ENCODE measurements at regions not wholly inside any gene's neighbourhood (a gene's known extent, or its start where the extent isn't known, plus 50 kb on each side); places are given as distances from the start of the nearest gene placed in this dataset.

GRCh38 chr5:122705851-122706250, 69.0 kb upstream of the SNX2 start:
- TF ChIP-seq, protein P1, sequence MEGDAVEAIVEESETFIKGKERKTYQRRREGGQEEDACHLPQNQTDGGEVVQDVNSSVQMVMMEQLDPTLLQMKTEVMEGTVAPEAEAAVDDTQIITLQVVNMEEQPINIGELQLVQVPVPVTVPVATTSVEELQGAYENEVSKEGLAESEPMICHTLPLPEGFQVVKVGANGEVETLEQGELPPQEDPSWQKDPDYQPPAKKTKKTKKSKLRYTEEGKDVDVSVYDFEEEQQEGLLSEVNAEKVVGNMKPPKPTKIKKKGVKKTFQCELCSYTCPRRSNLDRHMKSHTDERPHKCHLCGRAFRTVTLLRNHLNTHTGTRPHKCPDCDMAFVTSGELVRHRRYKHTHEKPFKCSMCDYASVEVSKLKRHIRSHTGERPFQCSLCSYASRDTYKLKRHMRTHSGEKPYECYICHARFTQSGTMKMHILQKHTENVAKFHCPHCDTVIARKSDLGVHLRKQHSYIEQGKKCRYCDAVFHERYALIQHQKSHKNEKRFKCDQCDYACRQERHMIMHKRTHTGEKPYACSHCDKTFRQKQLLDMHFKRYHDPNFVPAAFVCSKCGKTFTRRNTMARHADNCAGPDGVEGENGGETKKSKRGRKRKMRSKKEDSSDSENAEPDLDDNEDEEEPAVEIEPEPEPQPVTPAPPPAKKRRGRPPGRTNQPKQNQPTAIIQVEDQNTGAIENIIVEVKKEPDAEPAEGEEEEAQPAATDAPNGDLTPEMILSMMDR (IDR thresholded peaks at IDR 0.05; ENCODE audit: low read depth, low read length, missing control alignments), result no peak
- no peak for DNase-seq (ENCODE audit: extremely low read depth, low read depth)

GRCh38 chr5:122707796-122708195, 67.1 kb upstream of the SNX2 start:
- TF ChIP-seq, protein P1 (IDR thresholded peaks at IDR 0.05; ENCODE audit: low read depth, low read length, missing control alignments), result no peak
- no peak overlapping the region for H3K4me3 ChIP-seq (replicated peaks; ENCODE audit: low read depth, low read length)

More at GRCh38 chr5:122705851-122706250, 69.0 kb upstream of the SNX2 start:
- no peak overlapping the region for H3K4me3 ChIP-seq (replicated peaks; ENCODE audit: low read depth, low read length)

DNA sequence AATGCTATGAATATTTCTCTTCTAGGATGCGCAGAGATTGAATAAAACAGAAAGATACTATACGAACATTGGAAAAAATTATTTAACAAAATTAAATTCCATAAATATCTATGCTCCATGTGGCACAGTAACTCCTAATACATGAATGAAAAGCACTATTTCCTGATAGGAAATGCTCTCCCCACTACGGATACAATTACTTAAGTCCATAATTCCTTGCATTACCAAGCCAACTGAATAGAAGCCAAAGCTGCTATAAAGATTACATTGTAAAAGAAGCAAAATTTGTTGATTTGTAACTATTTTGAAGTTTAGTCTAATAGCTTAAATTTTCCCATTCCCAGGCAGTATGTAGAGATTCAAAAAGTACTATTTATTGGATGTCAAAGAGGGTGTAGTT, 61.8 kb upstream of the SNX2 start:
- no peak overlapping the region for H3K4me3 ChIP-seq (replicated peaks; ENCODE audit: low read depth, low read length)
- no peak for DNase-seq (ENCODE audit: extremely low read depth, low read depth)
- TF ChIP-seq, protein P1 (IDR thresholded peaks at IDR 0.05; ENCODE audit: low read depth, low read length, missing control alignments), result no peak

More at GRCh38 chr5:122707796-122708195, 67.1 kb upstream of the SNX2 start:
- no peak for DNase-seq (ENCODE audit: extremely low read depth, low read depth)

DNA sequence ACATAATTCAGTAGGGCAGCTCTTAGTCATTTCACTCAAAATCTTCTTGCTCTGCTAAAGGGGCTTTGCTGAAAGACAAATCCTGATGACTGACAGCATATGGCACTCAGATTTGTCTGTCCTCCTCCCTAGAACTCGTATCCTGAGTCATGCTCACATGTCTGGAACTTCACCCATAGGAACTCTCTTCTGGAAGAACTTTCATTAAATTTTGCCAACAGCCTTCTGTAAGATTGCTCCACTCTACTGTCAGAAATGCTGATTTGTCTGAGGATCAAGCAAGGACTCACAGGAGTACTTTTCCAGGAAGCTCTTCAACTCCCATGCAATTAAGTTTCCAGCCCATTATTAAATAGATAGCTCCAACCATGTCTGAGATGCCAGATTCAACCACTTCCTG, 59.8 kb upstream of the SNX2 start:
- TF ChIP-seq, protein P1 (IDR thresholded peaks at IDR 0.05; ENCODE audit: low read depth, low read length, missing control alignments), result no peak
- DNase-seq (ENCODE audit: extremely low read depth, low read depth), result no peak
- H3K4me3 ChIP-seq (replicated peaks; ENCODE audit: low read depth, low read length), result no peak overlapping the region

GRCh38 chr5:122718611-122719010, 56.3 kb upstream of the SNX2 start:
- no peak overlapping the region for H3K4me3 ChIP-seq (replicated peaks; ENCODE audit: low read depth, low read length)
- no peak for DNase-seq (ENCODE audit: extremely low read depth, low read depth)
- TF ChIP-seq, protein P1 (IDR thresholded peaks at IDR 0.05; ENCODE audit: low read depth, low read length, missing control alignments), result no peak

DNA sequence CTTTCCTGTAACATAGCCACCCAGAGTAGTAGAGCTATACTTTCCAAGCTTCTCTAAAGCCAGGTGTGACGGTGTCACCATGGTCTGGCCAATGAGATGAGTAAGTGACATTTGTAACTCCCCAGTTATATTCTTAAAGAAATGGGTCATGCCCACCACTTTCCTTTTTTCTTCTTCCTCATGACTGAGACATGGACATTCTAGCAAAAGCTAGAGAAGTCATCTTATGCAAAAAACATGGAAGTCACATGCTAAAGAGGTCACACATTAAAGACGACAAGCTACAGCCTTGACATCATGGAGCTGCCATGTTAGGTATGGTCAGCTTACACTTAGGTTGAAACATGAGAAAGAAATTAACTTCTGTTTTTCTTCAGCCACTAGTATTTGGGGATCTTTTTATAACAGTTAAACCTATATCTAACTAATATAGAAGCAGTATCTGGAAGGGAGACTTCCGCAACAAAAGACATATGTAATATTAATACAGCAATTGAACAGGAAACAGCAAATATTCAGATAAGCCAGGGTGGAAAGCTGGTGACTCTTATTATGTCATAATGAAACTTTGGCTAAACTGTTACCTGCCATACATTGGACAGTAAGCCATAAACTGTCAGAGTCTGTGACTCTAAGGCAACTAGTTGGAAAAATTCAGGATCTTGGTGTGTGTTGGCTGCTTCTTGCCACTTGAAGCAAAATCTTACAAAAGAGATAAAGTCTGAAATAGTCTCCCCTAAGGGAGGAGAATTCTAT, 54.7 kb upstream of the SNX2 start:
- DNase-seq (ENCODE audit: extremely low read depth, low read depth), result no peak
- H3K4me3 ChIP-seq (replicated peaks; ENCODE audit: low read depth, low read length), result no peak overlapping the region
- TF ChIP-seq, protein P1 (IDR thresholded peaks at IDR 0.05; ENCODE audit: low read depth, low read length, missing control alignments), result no peak
